HG02852 (cell line): ENCODE measurements at regions not wholly inside any gene's neighbourhood (a gene's known extent, or its start where the extent isn't known, plus 50 kb on each side); places are given as distances from the start of the nearest gene placed in this dataset.

ENCODE experiments used
- ATAC-seq: cut with Tn5 transposase; IDR thresholded peaks from one replicate; pipeline ENCODE4 v1.9.1; 2021; ENCODE audit warnings: mild to moderate bottlenecking, moderate library complexity; ENCODE audit not compliant: unreplicated experiment

DNA sequence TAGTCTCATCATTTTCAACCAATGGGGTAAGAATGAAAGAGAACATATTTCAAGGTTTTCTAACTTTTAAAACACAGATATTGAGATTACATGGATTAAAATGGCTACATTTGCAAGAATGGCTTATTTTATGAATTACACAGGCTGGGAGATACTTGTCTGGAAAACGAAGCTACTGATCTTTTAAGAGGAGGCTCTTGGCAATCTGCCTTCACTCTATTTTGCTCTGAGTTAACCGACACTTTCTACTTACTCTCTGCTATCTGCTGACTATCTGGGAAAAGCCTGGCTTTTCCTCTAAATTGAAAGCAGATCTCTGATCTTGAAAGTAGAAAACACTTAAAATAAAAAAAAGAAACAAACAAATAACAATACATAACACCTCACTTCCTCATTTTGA, 325.4 kb upstream of the LINC00305 start:
- ATAC-seq, result no peak

DNA sequence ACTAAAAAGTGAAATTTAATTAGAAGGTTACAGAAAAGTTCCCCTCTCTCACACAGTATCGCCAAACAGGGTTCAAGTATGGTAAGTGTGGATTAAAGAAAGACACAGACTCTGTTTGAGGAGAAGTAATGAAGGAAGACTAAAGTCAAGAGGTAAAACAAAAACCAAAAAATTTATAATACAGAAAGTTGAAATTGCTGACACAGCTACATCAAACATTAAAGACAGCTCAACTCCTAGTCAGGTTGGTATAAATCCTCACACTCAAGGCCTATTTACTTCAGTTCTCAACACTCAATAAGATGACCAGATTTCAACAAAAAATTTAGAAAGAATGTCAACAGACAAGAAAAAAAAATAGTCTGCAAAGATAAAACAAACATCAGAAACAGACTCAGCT, 300.5 kb upstream of the LINC00305 start:
- ATAC-seq, result no peak

DNA sequence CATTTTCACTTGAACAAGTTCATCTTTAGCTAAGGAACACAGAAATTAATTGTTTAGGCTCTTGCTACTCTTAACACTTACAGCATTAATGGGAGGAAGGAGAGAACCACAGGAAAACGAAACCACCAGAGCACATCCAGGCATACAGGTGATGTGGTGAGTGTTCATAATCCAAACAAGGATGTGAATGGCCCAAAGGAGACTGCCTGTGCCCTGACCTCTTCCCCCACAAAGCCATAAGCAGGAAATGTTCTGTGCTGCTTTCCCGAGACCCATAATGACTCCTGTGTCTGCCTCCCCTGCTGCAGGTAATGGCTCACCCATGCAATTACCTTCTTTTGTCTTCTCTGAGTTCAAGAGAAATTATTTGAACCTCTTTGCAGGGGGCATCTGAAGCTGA, 295.9 kb upstream of the LINC00305 start:
- no peak for ATAC-seq

DNA sequence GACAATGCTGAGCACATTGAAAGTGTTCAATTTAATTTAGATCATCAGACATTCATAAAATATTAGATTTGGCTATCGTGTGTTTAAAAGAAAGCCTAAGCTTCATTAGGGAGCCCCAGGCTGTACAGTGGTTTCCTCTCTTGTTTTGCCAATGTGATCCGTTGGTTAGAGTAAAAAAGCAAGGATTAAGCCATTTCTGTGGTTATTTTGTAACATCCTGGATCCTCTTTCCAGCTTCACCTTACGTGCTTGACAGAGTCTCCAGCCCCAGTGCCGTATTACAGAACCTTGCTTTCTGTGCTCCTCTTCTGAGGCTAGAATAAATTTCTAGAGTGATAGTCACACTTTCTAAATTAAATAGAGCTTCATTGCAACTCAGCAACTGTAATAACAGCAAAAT, 289.3 kb upstream of the LINC00305 start:
- ATAC-seq, result no peak

DNA sequence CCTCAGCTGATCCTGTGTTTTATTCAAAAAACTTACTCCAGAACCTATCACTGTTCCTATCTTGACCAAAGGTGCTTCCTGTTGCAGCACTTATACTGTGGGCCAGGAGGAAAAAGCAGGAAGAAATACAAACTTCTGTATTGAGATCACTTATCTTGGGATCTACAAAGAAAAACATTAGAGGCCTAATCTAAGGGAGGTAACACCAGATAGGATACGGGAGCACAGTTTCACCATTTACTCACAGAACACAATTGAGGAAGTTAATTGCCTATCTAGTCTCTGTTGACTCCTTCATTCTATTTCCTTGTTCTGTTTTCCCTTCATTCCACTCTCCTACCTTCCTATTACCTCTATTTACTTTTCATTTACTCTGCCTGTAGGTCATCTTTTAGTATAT, 287.2 kb upstream of the LINC00305 start:
- no peak for ATAC-seq

DNA sequence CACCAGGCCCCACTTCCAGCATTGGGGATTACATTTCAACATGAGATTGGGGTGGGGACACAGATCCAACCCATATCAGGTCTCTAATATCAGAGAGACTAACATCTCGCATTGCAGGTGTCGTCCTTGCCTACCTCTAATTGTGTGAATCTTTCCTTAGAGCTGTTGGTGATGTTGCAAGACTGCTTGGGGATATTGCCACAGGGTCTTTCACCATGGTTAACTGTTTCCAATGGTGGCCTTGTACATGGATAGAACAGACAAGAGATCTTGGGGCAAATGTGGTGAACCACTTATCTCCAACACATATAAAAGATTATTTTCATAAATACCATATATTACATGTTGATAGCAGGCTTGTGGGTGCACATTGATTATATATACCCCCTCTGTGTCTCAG, 270.3 kb upstream of the LINC00305 start:
- no peak for ATAC-seq

DNA sequence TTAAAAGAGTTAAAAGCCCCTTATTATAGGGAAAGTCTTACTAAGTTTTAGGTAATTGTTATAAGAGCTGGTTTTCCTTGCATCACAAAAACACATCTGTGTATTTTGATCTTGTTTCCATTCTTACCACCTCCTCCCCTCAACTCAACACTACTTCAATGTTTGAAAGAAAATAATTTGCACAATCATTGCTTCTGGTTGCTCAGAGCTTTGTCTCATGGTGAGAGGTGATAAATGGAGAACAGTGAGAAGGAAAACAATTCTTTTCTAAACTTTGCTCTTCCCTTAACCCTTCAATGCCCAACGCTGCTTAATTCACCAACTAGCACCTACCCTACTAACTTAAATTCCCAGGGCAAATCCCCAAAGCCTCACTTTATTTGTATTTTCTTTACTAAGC, 268.1 kb upstream of the LINC00305 start:
- no peak for ATAC-seq

DNA sequence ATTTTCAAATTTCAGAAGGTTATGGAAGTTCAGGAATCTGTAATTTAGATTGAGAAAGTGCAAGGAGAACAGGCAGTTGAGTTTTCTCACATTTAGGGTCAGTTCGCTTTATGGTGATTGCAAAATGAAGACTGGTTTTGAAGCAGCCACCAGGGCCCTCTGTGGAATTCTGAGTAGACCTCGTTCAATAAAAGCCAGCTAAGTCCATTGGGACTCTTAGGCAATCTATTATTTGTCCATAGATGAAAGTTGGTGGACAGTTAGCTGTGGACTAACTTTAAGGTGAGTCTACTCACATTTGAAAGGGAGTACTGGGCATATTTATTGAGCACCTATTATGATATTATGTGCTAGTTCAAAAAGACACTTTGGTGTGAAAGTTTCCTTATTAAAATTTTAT, 266.3 kb upstream of the LINC00305 start:
- no peak for ATAC-seq

DNA sequence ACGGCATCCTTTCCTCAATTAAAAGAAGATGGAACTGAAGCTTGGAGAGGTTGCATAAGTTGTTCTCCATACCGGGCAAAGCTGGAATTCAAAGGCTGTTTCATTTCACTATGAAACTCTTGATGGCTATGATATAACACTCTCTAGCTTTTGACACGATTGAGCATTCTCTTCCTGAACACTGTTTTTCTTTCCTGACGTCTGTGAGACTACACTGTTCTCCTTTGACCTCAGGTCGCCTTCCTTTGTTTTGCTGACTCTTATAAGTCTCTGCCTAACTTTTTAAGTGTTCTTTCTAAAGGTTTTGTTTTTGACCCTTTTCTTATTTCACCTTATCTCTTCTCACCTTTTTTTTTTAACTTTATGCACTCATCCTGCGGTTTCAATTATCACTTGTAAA, 261.8 kb upstream of the LINC00305 start:
- ATAC-seq, result no peak

DNA sequence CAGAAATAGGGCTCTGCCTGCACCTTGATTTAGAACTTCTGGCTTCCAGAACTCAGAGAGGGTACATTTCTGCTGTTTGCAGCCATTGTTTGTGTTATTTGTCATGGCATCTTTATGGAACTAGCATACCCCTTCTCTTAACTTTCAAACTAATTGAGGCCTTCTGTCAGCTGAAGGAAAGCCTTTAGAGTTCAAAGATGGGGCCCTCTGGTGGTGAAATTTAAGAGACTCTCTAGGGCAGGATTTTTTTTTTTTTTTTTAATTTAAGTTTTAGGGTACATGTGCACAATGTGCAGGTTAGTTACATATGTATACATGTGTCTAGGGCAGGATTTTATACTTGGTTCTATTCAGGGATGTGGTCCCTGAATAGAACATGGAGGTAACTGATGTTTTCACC, 260.6 kb upstream of the LINC00305 start:
- no peak for ATAC-seq

DNA sequence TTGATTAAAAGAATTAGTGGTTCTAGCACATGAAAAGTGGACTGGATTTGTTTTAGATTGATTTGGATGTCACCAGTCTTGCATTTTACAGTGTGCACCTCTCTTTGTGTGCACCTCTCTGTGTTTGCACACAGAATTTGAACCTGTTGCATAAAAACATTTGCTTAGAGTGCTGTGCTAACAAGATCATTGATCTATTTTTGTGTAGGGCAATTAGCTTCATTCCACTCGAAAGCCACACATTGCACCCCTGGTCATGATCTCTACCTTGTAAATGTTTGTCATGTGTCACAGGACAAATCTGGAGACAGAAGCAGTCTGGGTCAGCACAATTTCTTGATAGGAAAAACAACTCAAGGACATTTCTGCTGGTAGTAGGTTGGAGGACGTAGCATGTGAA, 258.7 kb upstream of the LINC00305 start:
- ATAC-seq, result no peak

DNA sequence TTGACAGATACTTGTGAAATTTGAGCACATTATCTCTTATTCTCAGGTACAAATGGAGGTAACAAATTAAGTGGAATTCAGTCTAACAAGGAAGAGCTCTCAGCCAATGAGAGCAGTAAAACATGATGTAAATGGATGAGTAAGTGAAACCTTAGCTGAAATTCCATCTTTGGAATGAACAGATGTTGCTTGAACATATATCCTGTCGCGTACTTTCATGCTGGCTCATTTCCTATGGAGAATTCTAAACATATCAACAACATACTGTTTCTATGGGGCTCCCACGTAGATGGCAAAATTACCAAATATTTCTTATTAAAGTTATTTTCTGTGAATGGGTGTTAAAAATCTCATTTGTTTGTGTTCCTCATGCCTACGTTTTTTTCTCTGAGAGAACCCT, 256.3 kb upstream of the LINC00305 start:
- ATAC-seq, result no peak

DNA sequence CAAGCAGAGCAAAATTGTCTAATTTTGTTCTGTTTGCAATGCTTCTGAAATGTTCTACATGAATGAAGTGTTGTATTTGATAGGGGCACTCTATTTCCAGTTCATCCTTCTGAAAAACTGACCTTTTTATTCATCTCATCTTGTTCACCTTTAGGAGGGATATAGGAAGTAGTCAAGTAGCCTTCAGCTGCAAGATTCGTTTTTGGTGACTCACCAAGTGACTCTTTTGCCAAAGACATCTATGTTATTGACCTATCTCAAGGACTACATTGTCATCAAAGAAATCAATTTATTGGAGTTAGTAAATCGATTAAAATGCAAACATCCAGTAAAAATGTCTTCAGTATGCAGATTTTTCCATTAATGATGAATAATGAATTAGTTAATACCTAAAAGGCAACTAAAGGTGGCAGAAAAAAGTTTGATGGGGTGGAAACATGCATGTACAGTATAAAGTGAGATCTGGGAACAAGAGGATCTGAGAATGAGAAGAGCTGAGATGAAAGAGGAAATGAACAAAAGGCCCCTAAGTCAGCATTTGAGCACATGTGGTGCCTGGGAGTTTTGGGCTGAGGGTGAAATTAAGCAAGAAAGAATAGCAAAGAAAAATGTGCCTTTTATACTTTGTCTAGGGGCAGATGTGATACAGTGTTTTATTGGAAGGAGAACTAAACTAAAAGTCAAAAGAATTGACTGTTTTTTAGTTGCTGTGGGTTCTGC, 255.1 kb upstream of the LINC00305 start:
- peak; percentile 75 for ATAC-seq

DNA sequence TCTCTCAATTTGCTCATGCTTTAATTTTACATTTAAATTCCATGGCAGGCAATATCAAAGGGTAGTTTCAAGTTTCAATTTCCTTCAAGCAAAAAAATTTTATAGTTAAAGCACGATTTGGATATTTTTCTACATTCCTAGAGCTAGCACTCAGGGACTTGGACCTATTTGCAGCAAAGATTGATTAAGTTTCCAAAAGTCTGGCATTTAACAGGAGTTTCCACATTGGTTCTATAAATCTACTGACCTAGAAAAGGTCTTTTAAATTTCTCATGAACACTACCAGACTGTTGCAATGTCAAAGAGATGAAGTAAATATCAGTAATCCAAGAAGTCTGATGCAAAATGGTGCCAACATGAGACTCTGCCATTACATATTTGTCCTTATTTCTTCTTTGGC, 253.7 kb upstream of the LINC00305 start:
- no peak for ATAC-seq

DNA sequence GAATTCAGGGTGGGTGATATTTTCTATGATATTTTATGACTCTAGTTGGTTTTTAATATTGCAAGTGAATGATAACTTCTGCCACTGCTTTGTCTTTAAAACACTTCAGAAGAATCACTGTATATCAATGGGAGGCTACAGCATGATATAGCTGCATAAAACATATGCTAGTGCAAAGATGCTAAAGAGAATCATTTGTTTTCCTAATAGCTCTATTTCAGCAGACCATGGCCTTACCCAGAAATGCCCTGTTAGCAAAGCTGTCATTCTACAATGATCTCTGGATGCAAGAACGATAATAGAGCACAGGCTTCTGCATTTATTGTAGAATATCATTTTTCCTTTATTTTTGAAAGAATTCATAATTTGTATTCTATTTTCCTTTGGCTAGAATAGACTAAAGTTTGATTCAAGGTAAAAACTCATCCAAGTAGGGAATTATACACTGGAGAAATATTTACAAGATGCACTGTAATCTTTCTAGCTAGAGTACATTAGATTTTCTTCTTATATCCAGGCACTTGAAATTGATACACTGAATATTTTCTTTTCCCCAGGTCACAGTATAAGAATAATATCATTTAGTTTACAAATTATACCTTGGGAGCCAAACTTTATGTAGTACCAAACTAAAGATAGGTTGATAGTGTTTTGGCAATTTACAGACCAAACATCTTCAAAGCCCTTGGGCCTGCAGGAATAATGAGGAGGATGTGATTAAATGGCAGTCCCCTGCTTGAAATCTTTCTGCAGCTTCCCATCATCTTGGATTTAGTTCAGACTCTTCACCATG, 252.6 kb upstream of the LINC00305 start:
- ATAC-seq, result no peak

DNA sequence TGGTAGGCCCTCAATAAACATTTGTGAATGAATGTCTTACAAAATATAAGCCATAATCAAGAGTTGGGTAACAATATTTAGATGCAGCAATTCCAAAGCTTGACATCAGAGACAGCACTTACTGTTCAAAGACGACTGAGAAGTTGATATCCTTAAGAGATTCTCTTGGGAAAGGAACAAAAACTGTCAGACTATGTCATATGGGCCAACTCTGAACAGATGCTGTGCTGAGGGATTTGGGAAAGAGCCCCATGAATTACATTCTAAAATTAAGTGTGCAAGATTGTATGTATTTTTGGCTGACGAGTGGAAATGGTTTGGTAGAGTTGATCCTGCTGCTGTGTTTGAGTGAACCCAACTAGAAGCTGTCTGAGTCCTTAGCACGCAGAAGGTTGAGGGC, 250.7 kb upstream of the LINC00305 start:
- ATAC-seq, result no peak

DNA sequence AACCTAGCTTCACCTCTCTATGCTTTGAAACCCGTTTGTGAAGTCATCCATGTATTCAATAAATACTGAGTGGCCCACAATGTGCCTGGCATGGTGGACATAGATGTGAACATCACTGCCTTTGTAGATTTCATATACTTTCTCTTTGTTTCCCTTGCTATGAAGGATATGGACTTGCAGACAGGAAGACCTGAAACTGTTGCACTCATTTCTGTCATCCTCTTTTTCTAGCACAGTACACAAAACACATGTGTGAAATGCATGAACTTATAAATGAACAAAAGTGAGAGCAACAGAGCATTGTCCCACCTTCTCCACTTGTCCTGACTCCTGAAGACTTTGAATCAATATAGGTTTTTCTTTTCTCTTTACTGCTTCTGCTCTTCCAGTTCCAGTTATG, 249.4 kb upstream of the LINC00305 start:
- peak; percentile 73 for ATAC-seq

DNA sequence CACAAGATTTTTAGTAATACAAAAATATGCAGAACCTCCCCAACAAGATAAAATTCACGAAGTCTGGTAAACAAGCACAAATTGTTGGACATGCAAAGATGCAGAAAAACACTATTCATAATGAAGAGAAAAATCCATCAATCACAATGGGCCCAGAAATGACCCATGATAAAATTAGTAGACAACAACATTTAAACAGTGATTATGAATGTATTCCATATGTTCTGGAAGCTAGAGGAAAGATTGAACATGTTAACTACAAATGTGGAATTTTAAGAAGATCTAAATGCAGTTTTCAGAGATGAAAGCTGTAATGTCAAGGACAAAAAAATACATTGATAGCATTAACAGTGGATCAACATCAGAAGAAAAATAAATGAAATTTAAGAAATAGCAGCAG, 243.3 kb upstream of the LINC00305 start:
- no peak for ATAC-seq

DNA sequence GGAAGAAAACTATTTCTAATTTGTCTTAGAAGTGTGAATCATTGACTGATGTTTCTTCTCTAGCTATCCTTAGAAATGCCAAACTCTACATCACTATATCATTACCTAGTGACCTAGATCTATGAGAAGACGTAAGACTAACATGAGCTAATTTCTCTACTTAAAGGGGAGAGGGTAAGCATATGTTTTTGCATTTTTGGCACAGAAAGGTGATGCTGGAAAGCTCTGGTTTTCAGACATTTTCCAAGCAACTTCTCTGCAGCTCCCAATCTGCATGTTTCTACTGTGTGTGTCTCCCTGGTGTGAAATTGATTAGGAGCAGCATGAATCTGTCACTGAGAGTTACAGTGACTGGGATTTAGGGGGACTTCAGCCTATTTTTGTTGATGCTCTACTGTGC, 235.2 kb upstream of the LINC00305 start:
- ATAC-seq, result no peak

DNA sequence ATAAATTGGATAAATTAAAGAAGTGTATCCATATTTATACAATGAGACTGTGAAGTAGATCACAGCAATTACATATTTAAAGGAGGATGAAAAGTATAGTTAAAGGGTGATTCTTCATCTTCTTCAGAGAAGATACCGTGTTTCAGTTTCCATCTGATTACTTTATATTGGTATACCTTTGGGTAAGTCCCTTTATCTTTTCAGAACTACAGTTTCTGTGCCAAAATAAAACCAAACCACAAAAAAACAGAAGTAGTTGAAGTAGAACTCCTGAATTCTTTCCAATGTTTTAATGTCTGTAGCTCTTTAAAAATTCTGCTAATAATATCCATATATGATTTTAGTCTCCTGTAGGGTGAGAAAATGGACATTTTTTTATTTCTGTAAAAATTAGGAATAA, 231.2 kb upstream of the LINC00305 start:
- ATAC-seq, result peak; percentile 99

DNA sequence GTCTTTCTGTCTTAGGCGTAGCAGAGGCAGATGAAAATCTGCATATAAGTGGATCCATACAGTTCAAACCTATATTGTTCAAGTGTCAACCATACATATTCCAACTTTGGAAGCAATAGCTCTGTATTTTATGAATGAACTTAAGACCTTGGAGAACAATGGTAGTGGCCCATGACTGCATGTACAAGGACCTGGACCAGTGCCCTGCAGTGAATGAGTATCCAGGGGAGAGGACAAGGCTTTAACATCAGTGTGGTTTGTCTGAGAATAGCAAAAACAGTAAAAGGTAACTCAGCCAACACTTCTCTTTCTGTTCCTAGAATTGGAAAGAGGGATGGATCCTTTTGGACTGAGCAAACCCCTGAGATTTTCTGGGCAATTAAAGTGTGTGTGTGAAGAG, 230.8 kb upstream of the LINC00305 start:
- peak; percentile 23 for ATAC-seq

DNA sequence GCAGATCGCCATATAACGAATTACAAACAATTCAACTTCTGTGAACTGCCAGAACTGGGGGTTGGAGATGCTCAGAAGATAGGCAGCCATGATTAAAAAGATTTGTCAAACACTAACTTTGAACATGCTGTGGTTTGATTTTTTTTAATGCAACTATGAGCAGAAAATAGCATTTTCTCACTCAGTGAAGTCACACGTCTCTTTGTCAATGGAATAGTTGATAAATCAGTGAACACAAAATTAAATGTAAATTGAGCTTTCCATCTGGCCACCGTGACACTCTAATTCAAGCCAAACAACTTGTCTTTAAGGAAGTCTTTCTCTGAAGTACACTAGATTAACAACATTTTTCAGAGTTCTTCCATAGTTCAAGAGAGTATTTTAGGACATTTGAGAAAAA, 228.6 kb upstream of the LINC00305 start:
- ATAC-seq, result no peak

DNA sequence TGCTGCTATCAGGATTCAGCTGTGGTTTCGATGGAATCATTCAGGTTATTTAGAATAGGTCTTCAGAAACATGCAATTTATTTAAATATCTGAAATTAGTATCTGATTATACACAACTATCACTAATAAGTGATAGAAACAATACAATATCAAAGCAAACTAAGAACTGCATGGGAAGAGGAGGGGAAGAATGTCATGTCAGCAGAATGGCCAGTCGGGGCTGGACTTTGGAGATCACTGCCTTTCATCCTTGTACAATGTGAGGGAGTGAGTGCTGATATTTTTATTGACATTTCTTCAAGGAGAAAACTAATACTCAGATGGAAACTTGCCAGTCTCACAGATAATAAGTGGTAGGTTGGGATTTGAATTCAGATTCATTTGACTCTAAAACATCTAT, 224.0 kb upstream of the LINC00305 start:
- no peak for ATAC-seq
